DMS79 treated with DMSO at 0.1 percent for 48 hours (cell line): ENCODE measurements at regions not wholly inside any gene's neighbourhood (a gene's known extent, or its start where the extent isn't known, plus 50 kb on each side); places are given as distances from the start of the nearest gene placed in this dataset.

ENCODE experiments used
- DNase-seq: peaks from one replicate; lab custom pipeline; 2025; lab: John Stamatoyannopoulos, UW

DNA sequence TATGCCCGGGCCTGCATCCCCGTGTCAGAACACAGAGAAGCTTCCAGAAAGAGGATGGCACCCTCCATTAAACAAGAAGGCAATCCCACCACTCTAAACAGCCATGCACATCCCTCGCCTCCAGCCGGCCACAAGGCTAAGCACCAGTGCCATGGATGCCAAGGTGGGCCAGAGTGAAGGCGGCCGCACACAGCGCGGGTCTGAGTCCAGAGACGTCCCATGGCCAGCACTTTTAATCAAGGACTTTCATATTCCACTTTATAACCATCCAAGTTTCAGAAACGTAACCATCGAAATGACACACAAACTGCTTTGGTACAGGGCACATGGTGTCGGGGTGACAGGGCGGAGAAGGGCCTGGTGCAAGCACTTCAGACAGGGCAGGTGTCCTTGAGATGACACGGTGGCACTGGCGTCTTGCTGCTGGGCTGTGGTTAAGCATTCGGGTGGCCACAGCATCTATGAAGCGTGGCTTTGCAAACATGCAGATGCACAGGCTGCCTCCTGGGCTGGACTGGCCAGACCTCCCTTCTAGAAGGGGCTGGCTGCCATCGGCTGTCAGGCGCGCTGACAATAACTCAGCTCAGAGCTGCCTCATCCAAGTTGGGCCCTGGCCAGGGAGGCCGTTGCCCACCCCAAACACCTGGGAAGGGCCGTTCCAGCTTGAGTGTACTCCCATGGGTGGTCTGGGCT is 117.2 kb downstream of the RFLNA start:
- DNase-seq = peak; percentile 78

DNA sequence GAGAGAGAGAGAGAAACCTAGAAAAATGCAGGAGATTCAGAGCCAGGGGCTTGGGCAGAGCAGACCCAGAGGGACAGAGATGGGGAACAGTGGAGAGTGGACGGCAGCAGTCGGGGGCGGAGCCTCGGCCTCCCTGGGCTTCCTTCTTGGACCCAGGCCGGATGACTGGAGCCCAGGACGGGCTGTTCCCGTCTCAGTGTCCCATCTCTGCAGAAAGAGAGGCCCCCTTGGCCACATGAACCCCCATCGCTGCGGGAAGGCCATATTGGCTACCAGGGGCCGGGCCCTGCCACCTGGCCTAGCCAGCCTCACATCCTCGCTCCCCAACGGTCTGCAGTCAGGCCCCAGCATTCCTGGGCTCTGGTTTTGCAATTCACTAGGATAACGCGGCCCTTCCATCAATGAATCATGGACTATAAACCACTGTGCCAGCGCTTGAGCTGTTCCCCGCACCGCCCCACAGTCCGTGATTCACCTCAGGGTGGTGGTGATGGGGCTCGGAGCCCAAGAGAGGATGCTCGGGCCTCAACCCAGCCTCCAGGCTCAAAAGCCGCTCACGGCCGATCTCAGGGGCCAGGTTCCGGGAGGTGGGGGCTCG is 116.5 kb downstream of the RFLNA start:
- no peak for DNase-seq

DNA sequence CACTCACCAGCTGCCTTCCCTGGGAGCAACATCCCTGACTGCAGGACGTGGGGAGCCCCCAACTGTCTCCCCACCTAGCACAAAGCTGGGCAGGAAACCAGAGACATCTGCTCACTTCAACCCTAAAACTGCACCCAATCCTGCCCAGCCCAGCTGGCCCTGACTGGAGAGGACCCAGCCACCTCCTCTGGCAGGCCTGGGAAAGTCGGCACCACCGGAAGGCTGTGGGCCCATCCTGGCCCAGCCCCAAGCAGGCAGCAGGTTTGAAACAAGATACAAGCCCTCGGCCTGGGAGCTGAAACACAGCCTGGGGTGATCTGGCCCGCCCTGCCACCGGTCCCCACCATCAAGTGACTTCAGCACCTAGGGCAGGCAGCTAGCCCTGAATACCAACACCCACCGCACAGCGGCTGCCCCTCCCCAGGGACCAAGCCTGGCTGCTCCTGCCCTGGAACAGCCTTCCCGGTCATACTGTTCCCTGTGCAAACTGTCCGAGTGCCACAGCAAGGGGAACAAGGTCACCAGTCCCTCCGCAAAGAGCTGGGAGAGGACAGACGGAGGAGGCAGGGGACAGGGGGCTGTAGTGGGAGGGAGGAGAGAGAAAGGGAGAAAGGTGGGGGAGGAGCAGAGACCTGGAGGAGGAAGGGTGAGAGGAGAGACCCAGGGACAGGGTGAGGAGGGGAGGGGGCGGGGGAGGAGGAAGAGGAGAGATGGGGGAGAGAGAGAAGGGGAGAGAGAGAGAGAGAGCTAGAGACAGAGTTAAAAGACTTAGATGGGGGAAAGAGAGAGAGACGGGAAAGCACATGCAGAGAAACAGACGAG is 115.7 kb downstream of the RFLNA start:
- no peak for DNase-seq

DNA sequence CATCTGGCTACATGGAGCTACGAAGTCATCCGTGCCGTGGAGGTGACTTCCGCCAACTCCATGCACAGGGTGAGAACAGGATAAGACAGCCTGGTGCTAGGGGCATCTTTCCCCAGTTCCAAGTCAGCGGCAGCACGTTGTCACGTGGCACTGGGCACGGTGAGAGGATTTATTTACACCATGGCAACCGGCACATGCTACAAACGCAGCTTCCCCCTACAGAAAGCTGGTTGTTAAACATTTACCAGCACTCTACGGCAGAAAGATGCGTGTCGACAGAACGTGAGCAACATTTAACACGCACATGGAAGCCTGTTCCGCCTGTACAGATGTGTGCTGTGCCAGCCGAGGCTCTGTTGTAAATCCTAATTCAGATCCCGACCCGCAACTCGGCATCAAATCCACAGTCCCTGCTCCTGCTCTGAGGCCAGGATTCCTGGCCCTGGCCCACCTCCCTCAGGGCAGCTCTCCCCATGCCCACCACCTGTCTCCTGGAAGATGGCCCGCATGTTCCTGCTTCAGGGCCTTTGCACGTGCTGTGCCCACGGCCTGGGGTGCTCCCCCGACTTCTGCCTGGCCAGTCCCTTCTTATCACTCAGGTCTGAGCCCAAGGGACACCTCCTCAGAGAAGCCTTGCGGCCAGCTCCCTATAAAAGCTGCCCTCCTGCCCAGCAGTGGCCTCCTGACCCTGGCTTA is 114.1 kb downstream of the RFLNA start:
- DNase-seq = no peak

DNA sequence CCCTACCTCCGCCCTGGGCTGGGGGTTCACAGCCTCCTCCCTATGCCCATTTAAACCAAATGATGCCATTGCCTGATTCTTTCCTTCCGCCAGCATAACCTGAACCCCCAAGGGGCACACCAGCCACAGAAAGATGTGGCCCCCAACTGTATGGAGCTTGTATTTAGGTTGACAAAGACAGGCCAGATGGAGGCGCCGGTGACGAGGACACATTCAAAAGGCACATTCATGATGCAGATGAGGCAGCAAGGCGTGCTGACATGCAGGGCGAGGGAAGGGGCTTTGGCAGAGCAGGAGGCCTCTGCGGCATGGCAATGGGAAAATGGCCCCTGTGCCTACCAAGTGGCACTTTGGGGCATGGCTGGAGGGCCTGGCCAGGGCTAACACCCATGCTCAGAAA is 112.2 kb downstream of the RFLNA start:
- DNase-seq = no peak

DNA sequence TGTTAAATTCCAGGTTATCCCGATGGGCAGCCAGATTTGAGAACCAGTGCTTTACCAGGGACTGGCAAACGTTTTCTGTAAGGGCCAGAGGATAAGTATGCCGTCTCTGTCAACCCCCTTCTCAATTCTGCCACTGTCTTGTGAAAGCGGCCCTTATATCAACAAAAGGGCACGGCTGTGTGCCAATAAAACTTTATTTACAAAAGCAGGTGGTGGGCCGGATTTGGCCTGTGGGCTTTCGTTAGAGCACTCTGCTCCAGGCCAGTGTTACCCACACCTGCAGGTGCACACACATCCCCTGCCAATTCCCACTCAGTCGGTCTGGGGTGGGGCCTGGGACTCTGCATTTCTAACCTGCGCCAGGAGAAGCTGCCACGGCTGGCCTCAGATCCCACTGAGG is 111.2 kb downstream of the RFLNA start:
- no peak for DNase-seq

DNA sequence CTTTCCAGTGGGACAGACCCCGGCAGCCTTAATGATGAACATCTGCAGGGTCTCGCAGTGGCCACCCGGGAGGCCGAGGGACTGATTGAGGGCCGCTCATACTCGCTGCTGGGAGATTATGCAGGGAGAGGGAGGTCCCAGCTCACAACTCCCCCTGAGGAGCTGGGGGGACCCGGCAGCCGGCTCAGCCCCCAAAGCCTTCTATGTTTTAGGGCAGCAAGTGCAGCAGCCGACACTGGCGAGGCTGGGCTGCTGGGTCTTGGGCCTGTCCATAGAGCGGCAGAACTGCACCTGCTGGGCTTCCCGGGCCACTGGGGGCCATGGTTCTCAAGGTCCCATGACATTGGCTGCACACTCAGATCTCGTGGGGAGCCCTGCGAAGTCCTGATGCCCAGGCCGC is 110.7 kb downstream of the RFLNA start:
- no peak for DNase-seq

DNA sequence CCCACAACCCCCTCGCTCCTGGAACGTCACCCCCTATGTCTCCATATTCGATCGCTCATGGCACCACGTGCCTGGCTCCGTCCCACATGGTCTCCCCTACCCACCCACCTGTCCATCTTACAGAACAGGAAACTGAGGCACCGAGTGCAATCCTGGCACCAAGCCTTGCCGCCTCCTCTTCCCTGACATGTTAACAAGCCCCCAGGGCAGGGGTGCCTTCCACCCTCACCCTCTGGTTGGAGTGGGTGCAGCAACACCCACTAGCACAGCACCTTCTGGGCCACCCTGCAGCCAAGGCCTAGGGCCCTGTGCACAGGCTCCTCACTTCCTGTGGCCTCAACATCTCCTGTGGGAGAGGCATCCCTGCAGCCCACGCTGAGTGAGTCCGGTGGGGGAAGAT is 110.3 kb downstream of the RFLNA start:
- no peak for DNase-seq

DNA sequence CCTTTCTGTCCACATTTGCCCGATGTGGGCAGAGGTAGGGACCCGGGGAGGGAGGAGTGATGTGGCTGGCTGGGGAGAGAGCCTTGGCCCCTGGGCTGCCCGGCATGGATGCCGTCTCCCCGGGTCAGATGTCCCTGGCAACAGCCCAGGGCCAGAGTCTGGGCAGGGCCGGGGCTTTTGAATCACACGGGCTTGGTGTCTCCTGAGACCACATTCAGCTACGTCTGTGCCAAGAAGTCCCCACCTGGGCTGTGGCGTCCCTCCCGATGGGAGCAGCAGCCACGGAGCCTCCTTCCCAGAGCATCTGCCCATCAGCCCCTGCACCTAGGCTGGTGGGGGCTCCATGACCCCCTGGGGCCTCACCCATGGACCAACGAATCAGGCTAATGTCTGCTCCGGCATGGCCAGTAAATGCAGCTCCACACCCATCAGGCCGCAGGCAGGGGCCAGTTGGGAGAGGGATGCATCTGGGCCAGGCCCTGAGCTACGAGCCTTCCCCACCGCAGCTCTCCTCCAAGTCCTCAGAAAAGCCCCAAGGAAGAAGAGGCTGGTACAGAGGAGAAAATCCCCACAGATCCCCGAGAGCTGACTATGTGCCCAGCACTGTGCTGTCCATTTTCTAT is 109.4 kb downstream of the RFLNA start:
- DNase-seq = peak; percentile 50

DNA sequence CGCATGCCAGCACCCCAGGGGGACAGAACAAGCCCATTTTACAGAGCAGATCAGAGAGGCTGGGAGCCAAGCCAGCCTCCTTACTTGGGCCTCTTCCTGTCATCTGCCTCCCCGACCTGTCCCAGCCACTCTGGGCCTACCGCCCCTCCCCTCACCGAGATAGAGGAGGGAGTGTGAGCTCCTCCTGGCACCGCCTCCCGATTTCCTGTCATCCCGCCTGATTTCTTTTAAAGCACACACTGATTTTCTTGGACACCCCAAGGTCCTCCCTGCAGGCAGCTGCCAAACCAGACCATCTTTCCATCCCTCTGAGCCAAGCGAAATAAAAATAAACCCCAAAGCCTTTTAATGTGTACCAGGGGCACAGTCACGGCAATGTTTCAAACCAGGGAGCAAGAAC is 108.4 kb downstream of the RFLNA start:
- no peak for DNase-seq

DNA sequence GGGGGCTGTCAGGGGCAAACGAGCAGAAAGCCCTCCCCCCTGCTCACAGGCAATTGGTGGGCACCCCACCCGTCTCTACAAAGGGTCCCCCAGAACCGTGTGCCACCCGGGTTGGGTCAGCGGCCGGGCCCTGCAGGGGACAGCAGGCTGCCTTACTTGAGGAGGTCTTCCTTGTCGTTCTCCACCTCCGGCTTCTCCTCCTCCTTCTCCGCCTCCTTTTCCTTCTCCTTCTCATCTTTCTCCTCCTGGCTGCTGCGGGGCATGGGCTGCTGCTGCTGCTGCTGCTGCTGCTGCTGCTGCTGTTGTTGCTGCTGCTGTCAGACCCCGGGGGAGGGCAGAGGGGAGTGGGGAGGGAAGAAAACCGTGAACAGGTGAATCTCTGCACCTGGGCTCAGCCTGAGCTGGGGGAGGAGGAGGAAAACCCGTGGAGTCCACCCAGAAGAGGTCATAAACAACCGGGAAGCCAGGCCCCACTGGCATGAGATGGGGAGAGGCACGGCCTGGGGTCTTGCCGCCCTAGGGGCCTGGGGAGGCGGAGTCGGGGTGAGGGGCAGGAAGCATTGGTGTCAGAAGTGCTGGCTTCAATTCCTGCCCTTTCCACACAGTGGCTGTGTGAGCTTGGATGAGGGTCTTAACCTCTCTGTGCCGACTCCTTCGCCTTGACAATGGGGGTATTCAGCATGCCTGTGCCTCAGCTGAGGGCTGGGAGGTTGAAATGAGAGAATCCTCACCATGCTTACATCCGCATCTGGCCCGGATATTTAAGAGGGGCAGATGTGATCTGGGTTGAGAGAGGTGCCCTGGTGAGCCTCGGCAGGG is 107.6 kb downstream of the RFLNA start:
- no peak for DNase-seq

DNA sequence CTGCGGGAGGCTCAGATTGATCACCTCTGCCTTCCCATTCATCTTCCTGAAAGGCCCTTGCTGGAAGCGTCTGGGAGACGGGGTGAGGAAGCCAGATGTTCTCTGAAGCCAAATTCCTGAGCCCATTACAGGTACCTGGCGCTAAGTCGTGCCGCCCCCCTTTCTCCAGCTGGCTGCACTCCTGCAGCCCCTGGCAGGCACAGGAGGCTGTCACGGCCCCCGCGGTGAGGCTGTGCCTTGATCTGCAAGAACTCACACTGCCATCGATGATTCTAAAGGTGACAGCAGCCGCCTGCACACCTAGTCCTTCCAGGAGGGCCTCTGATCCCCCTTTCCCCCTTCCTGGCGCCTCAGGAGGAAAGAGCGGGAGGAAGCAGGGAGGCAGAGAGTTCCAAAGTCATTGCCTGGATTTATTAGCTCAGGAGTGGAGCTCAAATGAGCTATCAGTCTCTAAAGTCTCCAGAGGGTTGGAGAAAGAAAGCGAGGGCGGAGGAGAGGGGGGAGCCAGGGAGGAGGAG is 106.9 kb downstream of the RFLNA start:
- DNase-seq = no peak

DNA sequence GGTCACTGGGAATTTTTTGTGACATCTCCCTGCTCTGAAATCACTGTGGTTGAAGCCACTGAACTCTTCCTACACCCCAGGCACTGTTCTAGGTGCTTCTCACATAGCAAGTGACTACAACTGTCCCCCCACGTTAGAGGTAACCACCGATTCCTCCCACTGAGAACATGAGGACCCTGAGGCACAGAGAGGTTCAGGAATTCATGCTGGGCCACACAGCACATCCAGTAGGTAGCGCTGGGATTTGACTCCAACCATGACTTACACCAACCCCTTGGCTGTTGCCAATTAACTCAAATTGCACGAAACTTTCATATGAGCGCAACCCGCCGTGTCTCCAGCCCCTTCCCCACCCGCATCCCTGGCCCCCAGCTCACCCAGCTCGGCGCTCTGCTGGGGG is 105.2 kb downstream of the RFLNA start:
- DNase-seq = no peak

DNA sequence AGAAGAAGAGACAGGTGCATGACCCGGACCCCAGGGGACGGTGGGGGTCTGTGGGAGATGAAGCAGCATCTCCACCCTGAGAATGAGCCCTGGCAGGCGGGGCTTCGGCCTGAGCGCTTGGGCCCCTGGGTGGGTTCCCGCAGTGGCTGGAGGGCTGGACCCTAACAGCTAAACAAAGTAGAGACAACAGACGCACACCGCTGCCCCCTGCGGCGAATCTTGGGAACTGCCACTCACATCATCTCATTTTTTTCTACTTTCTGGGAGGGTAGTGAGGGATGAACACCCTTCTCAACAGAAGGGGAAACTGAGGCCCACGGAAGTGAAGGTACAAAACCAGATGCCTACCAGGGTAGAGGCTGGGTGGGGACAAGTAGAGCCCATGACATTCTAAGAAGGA is 104.7 kb downstream of the RFLNA start:
- no peak for DNase-seq

DNA sequence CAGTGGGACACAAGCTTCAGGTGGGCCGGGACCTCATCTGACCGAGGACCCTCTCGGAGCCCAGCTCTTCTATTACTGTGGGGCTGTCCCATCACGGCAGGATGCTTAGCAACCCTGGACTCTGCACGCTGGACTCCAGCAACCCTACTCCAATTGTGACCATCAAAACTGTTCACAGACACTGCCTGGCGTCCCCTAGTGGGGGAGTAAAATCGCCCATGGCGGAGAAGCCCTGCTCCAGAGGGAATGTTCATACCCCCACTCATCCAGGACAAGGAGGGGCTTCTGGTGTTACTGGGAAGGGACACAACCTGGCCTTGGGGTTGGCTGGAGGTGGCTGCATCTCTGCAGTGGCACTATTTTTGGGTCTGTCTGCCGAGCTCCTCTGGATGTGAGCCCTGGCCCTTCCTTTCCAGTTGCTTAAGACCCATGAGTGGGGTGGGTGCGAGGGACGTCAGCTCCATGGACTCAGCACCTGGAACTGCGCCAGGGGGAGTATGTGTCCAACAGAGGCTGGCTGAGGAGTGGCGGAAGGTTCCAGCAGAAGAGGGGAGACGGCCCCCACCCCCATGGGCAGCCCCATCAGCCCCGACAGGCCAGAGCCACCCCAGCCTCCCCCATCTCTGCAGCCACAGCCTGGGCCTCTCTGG is 103.8 kb downstream of the RFLNA start:
- DNase-seq = no peak

DNA sequence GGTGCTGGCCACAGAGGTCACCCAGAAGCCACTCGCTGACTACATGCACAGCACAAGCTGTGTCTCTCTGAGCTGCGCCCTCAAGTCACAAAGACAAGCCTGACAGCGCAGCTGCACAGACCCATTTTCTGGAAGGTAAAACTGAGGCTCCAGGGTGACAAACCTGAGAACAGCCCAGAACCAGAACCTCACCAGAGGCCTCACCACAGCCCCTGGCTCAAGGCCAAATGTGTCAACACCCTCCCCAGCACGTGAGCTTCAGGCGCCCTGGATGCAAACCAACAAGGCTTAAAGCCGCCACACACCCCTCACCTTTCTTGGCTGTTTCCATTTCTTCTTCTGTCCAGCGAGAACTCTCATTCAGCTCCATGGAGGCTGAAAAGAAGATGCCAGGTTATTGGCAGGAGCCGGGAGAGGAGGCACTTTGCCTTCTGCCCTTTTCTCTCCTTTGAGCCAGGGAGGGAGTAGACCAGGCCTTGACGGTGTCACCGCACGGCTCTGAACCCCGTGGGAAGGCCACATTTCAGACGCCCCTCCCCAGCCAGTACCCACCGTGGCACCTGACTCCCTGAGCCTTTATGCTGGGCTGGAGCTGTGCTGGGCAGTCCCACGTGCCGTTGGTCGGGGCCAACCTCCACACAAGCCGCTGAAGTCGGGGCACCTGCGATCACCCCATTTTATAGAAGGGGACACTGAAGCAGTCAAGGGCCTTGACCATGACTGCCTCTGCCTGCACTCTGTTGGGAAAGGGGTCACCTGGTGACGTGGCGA is 103.1 kb downstream of the RFLNA start:
- DNase-seq = peak; percentile 13

DNA sequence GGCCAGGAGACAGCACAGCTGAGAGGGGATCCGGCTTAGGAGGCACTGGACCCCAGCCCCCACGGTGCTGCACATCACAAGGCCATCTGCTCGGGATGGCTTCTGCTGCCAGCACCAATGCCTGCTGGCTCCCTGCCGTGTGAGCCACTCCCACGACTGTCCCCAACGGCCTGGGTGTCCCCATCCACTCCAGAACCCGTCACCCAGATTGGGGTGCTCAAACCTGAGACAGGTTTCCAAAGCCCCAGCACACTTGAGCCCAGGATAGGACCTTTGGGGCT is 102.4 kb downstream of the RFLNA start:
- DNase-seq = no peak

DNA sequence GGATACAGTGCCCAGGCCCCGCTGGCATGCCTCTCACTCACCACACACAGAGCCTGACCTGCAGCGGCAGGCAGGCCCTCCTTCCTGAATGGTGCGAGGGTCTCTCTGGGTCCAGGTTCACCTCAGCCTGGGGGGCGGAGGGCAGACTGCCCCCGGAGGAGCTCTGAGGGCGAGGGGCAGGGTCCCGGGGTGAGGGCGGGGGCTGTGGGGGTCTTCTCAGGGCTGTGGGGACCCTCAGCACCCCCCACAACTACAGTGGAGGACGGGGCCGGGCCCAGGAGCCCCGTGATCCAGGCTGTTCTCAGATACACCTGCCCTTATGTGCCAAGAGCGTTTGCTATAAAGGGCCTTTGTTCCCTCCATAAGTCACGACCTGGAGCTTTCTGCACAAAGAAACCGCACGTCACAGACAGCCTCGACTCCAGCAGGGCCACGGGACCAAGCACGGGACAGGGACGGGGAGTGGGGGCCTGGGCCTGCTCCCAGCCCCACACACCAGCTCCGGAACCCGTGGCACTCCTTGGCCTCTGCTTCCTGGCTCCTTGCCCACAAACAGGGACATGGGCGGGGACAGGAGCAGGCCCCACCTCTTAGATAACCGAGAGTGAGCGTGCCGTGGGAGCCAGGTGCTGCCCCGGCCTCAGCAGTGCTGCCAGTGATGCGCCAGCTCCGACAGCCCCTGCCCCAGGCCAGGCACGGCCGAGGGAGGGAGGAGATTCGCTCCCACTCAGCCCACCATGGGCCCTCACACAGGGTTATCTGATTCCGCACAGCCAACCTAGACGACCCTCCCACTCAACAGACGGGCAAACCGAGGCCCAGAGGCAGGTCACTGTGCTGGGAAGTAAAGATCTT is 101.9 kb downstream of the RFLNA start:
- DNase-seq = no peak

DNA sequence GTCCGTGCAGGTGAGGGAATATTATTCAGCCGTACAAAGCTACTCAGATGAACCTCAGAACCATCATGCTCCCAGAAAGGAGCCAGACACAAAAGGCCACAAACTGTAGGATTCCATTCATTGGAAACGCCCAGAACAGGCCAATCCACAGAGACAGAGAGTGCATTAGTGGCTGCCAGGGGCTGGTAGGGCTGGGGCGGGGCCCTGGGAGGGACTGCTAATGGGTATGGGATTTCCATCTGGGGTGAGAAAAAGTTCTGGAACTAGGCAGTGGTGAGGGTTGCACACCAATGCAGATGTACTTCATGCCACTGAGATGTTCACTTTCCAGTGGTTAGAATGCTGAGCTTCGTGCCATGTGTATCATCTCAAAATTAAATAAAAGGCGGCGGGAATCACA is 101.1 kb downstream of the RFLNA start:
- DNase-seq = no peak
